ENCODE measurements at regions not wholly inside any gene's neighbourhood (a gene's known extent, or its start where the extent isn't known, plus 50 kb on each side); places are given as distances from the start of the nearest gene placed in this dataset.
A peak's percentile ranks its signal among the peaks of the same experiment; 100 is the strongest.
"Not testable (repeated sequence)": the region's sequence is repeated elsewhere in the genome, so short reads cannot be mapped to it uniquely, and the experiment has no call there.

GRCh38 chr14:84969501-84969900 lies 560.4 kb upstream of the FLRT2 start:
- no peak for DNase-seq
- TF ChIP-seq POLR2A (IDR thresholded peaks at IDR 0.05; ENCODE audit: low read length) (no peak), GATA1 (IDR thresholded peaks at IDR 0.05; ENCODE audit: low read depth, low read length) (no peak)

- no peak for DNase-seq
- TF ChIP-seq GATA1 (IDR thresholded peaks at IDR 0.05; ENCODE audit: low read depth, low read length) (no peak), POLR2A (IDR thresholded peaks at IDR 0.05; ENCODE audit: low read length) (no peak)
Measured at GRCh38 chr14:84975241-84975902, 554.6 kb upstream of the FLRT2 start.

DNA sequence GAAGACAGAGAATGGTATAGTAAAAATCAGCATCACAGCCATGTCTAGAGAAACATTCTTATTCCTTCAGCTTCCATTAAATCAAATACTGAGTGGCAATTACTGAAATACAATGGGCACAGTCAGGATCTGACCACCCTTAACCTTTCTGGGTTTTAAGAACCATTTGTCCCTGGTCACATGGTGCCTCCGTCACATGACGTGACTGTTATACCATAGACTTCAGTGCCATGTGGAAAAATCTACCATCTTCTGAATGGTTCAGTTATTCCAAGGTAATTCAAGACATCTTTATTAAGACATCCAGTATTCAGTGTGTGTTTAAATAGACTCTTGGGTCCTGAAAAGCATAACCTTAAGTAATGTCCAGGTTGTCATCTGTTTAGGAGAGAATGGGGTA lies 553.1 kb upstream of the FLRT2 start:
- TF ChIP-seq POLR2A (IDR thresholded peaks at IDR 0.05; ENCODE audit: low read length): no peak
- TF ChIP-seq GATA1 (IDR thresholded peaks at IDR 0.05; ENCODE audit: low read depth, low read length): no peak
- no peak for DNase-seq

GRCh38 chr14:84987042-84987441 lies 542.9 kb upstream of the FLRT2 start:
- DNase-seq: no peak

GRCh38 chr14:84988357-84988756 lies 541.6 kb upstream of the FLRT2 start:
- TF ChIP-seq GATA1 (IDR thresholded peaks at IDR 0.05; ENCODE audit: low read depth, low read length) (no peak), POLR2A (IDR thresholded peaks at IDR 0.05; ENCODE audit: low read length) (no peak)

More at GRCh38 chr14:84987042-84987441, 542.9 kb upstream of the FLRT2 start:
- TF ChIP-seq POLR2A (IDR thresholded peaks at IDR 0.05; ENCODE audit: low read length) (no peak), GATA1 (IDR thresholded peaks at IDR 0.05; ENCODE audit: low read depth, low read length) (no peak)

GRCh38 chr14:84991021-84991420 lies 538.9 kb upstream of the FLRT2 start:
- TF ChIP-seq POLR2A (IDR thresholded peaks at IDR 0.05; ENCODE audit: low read length) (no peak), GATA1 (IDR thresholded peaks at IDR 0.05; ENCODE audit: low read depth, low read length) (no peak)
- no peak for DNase-seq

More at GRCh38 chr14:84988357-84988756, 541.6 kb upstream of the FLRT2 start:
- DNase-seq: no peak

DNA sequence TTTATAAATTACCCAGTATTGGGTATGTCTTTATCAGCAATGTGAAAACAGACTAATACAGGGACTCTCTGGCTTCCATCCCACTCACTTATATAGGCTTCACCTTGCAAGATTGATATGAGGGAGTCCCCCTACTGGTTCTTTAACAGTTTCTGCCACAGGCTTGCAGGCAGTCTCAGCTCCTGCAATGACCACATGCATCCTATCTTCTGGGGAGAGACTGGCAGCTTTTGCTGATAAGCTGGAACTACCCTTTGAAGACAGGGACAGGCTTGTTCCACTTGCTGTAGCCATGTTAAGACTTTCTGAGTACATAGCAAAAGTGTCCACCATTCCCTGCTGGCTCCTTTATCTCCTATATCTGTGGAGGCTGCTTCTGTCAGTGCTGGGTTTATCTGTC lies 531.7 kb upstream of the FLRT2 start:
- TF ChIP-seq POLR2A (IDR thresholded peaks at IDR 0.05; ENCODE audit: low read length) (no peak), GATA1 (IDR thresholded peaks at IDR 0.05; ENCODE audit: low read depth, low read length) (no peak)
- peak in 1 of 2 experiments; percentile 30 for DNase-seq

DNA sequence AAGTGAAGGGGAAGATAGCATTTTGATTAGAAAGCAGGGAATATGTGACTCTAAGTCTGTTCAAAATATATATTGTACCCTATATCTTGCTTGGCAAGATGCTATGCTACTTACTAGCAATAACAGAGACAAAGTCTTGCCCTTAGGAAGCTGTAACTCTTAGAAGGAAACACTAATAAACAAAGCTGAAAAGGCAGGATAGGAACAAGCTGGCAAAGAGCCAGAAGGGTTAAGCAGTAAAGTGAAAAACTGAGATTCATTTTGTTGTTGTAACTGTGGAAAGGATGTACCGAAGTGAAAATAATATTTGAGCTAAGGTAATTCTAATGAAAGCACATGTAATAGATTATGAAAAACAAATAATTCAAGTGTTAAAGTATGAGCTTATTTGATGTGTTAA lies 527.1 kb upstream of the FLRT2 start:
- TF ChIP-seq GATA1 (IDR thresholded peaks at IDR 0.05; ENCODE audit: low read depth, low read length): no peak
- TF ChIP-seq POLR2A (IDR thresholded peaks at IDR 0.05; ENCODE audit: low read length): no peak
- no peak for DNase-seq

DNA sequence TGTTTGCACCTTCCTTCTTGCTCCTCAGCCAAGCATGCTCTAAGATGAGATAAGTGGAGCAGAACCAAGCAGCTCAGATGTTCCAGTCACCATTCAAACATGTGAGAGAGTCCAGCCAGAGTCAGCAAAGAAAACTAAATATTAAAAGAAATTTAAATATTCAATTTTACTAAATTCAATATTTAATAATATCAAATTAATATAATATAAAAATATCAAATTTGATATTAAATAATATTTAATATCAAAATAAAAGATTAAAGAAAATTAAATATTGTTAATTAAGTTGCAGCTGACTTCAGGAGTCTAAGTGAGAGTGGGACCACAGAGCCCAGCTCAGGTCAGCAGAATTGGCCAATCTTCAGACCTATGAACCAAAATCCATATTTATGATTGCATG lies 526.1 kb upstream of the FLRT2 start:
- TF ChIP-seq POLR2A (IDR thresholded peaks at IDR 0.05; ENCODE audit: low read length) (no peak), GATA1 (IDR thresholded peaks at IDR 0.05; ENCODE audit: low read depth, low read length) (no peak)
- no peak for DNase-seq

DNA sequence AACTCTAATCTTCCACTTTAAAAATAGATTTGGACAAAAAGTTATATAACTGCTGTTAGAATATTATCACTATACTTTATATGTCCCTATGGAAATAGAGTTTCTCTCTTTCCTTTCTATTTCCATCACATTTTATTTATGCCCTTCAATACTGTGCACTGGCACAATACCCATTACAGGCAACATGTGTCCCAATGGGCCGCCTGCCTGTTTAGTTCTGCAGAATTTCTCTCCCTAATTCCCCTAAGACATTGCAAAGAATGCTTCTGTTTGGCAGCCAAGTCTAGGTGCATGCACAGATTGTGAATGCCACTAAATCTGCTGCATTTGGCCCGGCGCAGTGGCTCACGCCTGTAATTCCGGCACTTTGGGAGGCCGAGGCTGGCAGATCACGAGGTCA lies 520.4 kb upstream of the FLRT2 start:
- no peak for TF ChIP-seq POLR2A (IDR thresholded peaks at IDR 0.05; ENCODE audit: low read length)
- TF ChIP-seq GATA1 (IDR thresholded peaks at IDR 0.05; ENCODE audit: low read depth, low read length): no peak

DNA sequence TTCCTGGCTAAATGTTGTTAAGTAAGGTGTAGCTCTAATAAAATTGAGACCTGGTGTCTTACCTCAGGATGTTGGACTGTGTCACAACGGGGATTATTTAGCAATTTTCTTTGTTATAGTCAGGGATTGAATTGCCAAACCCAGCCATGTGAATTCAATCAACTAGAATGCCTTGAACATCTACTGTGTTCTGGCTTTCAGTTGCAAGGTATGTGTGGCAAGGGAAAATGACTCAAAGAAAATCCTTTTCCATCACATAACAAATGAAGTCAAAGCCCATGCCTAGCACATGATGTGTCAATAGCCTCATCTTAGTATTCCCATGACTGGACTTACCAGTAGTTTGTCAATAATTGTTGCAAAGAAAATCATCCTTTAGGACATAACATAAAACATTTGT lies 519.8 kb upstream of the FLRT2 start:
- no peak for TF ChIP-seq POLR2A (IDR thresholded peaks at IDR 0.05; ENCODE audit: low read length)
- no peak for TF ChIP-seq GATA1 (IDR thresholded peaks at IDR 0.05; ENCODE audit: low read depth, low read length)
- no peak for DNase-seq

More for the DNA sequence above, 520.4 kb upstream of the FLRT2 start:
- DNase-seq: no peak

GRCh38 chr14:85016496-85016895 lies 513.4 kb upstream of the FLRT2 start:
- DNase-seq: no peak
- TF ChIP-seq GATA1 (IDR thresholded peaks at IDR 0.05; ENCODE audit: low read depth, low read length) (no peak), POLR2A (IDR thresholded peaks at IDR 0.05; ENCODE audit: low read length) (no peak)

- DNase-seq: not testable (repeated sequence)
Measured at GRCh38 chr14:85023866-85024265, 506.1 kb upstream of the FLRT2 start.

GRCh38 chr14:85024931-85025330 lies 505.0 kb upstream of the FLRT2 start:
- DNase-seq: no peak
- no peak for TF ChIP-seq POLR2A (IDR thresholded peaks at IDR 0.05; ENCODE audit: low read length)
- no peak for TF ChIP-seq GATA1 (IDR thresholded peaks at IDR 0.05; ENCODE audit: low read depth, low read length)

DNA sequence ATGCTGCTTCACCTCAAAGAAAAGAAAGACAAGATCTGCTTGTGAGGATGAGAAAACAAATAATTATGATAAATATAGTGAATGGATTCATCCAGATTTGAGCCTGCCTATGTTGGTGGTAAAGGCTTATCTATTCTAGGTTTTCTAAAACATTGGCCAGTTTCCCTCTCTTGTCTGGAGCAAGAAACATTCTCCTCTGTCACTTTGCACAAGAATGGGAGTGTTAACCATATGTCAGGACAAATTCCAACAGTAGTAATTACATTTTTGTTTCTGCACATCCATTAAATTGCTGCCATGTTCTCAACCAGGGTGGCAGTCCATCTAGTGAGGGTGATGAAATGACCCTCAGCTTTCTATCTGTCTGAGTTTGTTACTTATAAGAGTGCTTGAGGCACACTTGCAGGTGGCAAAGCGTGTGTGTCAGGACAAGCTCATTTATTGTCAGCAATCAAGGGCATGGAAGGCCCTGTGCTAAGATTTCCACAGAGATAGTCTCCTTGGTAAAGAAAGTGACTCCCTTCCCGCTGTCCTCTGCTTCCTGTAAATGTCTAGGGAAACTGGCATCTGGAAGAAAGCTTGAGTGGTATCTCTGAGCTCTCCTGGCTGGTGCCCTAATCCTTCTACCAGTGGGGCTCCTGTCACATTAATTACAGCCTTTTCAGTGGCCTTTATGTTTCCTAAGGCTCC lies 502.1 kb upstream of the FLRT2 start:
- DNase-seq: no peak
- no peak for TF ChIP-seq POLR2A (IDR thresholded peaks at IDR 0.05; ENCODE audit: low read length)
- TF ChIP-seq GATA1 (IDR thresholded peaks at IDR 0.05; ENCODE audit: low read depth, low read length): no peak

Data from erythroblast (primary cell).